ENCODE measurements at regions not wholly inside any gene's neighbourhood (a gene's known extent, or its start where the extent isn't known, plus 50 kb on each side); places are given as distances from the start of the nearest gene placed in this dataset.

DNA sequence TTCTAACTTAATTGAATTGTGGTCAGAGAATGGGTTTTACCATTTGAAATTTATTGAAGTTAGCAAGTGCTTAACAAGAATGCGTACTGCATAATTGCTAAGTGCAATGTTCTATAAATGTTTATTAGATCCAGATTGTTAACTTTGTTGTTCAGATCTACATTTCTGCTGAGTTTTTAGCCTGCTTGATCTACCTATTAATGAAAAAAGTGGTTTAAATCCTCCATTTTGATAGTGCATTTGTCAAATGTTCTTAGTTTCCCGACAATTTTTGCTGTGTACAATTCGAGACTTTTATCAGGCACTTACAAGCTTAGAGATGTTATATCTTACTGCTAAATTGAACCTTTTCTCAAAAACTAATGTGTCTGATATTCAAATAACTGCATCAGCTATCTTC lies 156.4 kb upstream of the ADCY1 start:
- TF ChIP-seq, protein P1, sequence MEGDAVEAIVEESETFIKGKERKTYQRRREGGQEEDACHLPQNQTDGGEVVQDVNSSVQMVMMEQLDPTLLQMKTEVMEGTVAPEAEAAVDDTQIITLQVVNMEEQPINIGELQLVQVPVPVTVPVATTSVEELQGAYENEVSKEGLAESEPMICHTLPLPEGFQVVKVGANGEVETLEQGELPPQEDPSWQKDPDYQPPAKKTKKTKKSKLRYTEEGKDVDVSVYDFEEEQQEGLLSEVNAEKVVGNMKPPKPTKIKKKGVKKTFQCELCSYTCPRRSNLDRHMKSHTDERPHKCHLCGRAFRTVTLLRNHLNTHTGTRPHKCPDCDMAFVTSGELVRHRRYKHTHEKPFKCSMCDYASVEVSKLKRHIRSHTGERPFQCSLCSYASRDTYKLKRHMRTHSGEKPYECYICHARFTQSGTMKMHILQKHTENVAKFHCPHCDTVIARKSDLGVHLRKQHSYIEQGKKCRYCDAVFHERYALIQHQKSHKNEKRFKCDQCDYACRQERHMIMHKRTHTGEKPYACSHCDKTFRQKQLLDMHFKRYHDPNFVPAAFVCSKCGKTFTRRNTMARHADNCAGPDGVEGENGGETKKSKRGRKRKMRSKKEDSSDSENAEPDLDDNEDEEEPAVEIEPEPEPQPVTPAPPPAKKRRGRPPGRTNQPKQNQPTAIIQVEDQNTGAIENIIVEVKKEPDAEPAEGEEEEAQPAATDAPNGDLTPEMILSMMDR (IDR thresholded peaks at IDR 0.05) = no peak
- TF ChIP-seq EP300 (IDR thresholded peaks at IDR 0.05) = no peak

Measured in suprapubic skin (tissue), 3 donors.